HG02884 (cell line): ENCODE measurements at regions not wholly inside any gene's neighbourhood (a gene's known extent, or its start where the extent isn't known, plus 50 kb on each side); places are given as distances from the start of the nearest gene placed in this dataset.
"Not testable (repeated sequence)": the region's sequence is repeated elsewhere in the genome, so short reads cannot be mapped to it uniquely, and the experiment has no call there.

Source experiments
- ATAC-seq: cut with Tn5 transposase; IDR thresholded peaks from one replicate; pipeline ENCODE4 v1.9.1; 2021; ENCODE audit warnings: mild to moderate bottlenecking, moderate library complexity; ENCODE audit not compliant: unreplicated experiment

DNA sequence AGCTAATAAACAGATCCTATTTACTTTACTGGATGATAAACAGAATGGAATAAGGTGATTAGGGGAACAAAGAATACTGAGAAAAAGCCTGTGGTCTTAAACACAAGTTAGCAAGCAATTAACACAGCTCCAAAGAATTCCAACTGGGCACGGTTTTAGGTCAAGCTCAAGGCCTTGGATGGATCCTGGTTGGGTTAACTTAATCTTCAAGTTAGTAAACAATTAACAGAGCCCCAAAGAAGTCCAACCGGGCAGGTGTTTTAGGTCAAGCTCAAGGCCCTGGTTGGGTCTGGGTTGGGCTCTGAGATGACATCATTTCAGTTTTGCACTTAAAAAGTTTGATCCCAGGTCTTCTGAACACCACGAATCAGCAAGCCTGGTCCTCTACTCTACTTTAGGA is 1086.3 kb upstream of the TMPRSS15 start:
- ATAC-seq = no peak

DNA sequence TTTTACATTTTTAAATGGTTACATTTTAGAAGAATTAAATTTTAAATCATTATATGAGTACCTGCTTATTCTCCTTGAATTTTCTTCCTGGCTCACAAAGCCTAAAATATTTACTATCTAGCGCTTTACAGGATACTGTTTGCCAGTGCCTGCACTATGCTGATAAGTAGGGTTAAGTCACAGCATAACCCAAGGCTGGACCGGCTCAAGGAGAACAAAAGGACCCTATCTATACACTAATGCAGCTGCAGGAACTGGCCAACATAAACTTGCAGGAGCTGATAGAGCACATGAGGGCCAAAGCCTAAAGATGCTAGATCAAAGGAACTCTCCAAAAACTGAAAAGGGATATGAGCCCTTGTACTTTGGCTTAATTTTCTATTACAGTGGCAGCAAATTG is 1086.9 kb upstream of the TMPRSS15 start:
- no peak for ATAC-seq

DNA sequence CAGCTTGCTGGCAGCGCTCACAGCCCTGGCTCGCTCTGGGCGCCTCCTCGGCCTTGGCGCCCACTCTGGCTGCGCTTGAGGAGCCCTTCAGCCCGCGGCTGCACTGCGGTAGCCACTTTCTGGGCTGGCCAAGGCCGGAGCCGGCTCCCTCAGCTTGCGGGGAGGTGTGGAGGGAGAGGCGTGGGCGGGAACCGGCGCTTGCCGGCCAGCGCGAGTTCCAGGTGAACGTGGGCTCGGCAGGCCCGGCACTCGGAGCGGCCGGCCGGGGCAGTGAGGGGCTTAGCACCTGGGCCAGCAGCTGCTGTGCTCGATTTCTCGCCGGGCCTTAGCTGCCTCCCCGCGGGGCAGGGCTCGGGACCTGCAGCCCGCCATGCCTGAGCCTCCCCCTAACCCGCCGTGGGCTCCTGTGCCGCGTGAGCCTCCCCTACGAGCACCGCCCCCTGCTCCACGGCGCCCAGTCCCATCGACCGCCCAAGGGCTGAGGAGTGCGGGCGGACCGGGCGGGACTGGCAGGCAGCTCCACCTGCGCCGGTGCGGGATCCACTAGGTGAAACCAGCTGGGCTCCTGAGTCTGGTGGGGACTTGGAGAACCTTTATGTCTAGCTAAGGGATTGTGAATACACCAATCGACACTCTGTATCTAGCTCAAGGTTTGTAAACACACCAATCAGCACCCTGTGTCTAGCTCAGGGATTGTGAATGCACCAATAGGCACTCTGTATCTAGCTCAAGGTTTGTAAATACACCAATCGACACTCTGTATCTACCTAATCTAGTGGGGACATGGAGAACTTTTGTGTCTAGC is 1090.1 kb upstream of the TMPRSS15 start:
- not testable (repeated sequence) for ATAC-seq

DNA sequence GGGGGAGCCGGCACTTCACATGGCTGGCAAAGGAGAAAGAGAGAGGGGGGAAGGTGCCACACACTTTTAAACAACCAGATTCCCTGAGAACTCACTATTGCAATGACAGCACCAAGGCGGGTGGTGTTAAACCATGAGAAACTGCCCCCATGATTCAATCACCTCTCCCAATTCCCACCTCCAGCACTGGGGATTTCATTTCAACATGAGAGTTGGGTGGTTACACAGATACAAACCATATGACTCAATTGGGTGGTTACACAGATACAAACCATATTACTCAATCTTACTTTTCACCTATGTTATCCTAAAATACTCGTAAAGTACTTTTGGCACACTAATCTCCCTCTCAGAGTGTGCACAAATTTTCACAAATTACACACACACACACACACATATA is 1097.5 kb upstream of the TMPRSS15 start:
- ATAC-seq = no peak

DNA sequence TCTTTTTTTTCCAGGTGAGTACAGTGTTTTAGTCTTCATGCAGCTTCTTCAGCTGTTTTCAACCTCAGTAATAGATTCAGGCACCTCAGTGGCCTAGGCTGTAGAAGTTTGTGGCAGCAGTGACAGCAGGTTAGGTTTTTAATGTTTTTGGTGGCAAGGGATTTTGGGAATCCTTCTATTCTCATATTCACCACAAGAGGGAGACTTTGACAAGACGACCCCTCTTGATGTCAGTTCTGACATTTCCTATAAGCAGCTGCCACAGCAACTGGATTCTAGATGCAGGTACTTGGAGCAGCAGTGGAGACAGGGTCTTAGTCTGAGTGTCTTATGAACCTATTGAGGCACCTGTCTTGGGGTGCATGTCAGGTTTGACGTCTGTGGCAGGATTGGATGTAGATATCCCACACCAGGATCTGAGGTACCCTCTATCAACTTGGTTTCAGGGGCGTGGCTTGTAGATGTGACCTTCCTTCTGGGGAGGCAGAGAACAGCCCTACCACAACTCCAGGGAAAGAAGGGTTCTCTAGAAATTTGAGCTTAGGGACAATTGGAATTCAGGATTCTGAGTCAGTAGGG is 1104.2 kb upstream of the TMPRSS15 start:
- ATAC-seq = no peak

DNA sequence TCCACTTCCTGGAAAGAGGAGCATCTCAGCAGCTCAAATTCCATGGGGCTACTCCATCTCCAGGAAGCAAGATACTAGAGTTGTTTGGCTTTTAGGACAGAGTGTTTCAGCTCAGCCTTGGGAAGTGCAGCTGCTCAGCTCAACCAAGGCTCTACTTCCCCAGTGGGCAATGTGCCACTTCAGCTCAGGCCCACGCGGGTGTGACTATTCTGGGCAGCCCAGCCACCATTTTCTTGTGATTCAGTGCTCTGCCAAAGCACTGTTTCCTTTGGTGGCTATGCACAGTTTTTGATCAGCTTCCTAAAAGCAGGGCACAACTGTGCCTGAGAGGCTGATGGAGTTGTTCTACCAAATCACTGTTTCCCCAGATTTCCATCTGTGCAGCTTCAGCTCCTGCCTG is 1104.9 kb upstream of the TMPRSS15 start:
- ATAC-seq = no peak

DNA sequence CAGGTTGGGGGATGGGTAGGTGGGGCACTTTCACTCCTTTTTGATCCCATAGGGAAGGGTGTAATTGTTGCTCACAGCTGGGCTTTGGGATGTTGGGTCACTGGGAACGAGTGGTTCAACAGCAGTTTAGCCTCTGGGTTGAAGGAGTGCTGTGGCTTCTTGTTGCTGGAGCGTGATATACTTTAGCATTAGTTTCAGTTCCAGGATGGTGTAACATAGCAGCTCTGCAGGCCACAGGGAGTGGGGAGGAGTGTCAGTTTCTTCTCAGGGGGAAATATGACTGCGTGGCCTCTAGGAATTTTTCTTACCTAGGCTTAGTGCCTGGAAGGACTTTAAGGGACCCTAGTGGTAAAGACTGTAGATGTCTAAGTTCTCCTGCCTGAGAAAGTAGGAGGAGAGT is 1105.3 kb upstream of the TMPRSS15 start:
- ATAC-seq = no peak

DNA sequence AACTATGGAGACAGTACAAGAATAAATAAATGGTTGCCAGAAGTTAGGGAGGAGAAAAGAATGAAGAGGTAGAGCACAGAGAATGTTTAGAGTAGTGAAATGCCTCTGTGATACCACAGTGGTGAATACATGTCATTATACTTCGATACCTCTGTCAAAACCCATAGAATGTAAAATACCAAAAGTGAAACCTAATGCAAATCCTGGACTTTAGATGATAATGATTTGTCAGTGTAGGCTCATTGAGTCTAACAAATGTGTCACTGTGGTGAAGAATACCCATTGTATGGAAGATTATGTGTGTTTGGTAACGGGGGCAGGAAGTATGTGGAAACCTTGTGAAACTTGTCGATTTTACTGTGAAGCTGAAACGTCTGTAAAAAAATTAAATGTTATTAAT is 1106.5 kb upstream of the TMPRSS15 start:
- no peak for ATAC-seq

DNA sequence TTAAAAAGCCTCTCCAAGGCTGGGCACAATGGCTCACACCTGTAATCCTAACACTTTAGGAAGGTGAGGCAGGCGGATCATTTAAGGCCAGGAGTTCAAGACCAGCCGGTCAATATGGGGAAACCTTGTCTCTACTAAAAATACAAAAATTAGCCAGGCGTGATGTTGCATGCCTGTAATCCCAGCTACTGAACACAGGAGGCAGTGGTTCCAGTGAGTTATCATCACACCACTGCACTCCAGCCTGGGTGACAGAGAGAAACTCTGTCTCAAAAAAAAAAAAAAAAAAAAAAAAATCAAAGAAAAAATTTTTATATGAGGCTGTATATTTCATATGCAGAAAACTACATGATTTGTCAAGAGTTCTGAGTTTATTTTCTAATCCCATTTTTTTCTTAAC is 1107.1 kb upstream of the TMPRSS15 start:
- ATAC-seq = no peak

DNA sequence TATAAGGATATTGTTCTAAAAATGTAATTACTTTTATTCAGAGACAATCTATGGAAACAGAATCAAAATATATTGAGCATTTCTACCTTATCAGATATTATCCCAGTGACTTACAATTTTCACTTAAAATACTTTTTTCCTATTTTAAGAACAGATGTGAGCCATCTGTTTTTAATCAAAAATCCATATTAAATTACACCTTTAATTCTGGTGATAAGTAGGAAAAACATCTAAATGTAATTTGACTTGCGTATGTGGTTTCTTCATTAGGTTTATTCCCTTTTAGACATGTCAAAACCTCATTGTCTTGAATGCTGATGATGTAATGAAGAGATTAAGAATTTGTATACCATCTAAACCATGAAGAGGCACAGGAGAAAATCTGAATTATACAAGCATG is 1118.8 kb upstream of the TMPRSS15 start:
- no peak for ATAC-seq

DNA sequence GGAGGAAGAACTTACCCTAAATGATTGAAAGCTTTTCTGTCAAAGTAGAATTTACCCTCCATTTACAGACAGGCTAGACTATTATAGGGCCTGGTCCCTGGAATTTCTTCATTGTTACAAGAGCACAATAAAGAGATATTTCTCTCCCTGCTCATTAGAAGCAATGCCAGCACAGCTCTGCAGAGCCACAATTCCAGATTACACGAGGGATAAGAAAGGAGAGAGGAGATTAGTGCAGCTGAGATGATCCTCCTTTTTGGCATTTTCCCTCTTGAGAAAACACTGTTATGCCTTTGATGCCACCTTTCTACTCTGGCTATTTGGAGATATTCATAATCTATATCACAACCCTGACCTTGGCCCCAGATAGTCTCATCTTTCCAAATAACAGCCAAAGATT is 1119.5 kb upstream of the TMPRSS15 start:
- ATAC-seq = no peak

DNA sequence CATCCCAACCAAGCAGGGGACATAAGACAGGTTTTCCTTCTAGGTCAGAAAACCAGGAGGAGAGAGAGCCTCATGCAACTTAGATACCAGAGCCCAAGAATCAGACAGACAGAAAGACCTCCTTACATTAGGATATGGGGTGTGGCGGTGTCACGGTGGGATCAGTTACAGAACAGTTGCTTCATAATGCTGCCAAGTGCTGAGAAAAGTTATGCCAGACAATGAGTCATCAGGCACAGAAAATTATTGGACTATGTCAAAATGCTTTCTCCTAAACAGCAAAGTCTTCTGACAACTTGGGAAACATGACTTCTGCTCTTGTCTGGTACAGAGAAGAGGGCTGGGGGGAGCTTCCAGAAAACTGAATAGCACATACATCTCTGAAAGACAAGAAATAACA is 1120.2 kb upstream of the TMPRSS15 start:
- no peak for ATAC-seq

DNA sequence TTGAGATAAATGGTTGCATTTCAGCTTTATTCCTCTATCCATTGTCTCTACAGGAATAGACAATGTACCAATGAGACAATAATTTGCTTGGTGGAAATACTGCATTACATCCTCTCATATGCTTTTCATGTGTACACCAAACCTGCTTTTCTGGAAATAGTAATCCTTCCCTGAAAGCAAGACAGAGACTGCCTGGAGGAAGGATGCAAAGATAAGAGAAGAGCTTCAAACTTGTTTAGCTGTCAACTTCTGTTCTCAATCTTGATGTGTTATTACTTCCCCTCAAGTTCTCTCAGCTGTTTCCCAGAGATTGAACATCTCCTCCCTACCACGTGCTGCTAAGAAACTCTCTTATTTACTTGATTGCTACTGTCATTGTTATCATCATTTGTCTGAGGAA is 1125.4 kb upstream of the TMPRSS15 start:
- no peak for ATAC-seq

DNA sequence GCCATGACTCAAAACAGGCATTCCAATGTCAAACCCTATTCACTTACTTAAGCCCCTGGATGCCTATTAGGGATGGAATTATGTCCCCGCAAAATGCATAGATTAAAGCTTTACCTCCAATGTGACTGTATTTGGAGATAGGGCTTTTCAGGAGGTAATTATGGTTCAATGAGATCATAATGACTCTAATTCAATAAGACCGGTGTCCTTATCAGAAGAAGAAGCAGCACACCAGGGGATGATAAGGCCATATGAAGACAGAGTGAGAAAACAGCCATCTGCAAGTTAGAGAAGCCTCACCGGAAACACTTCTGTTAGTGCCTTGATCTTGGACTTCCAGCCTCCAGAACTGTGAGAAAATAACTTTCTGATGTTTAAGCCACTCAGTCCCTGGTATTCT is 1131.8 kb upstream of the TMPRSS15 start:
- ATAC-seq = no peak

DNA sequence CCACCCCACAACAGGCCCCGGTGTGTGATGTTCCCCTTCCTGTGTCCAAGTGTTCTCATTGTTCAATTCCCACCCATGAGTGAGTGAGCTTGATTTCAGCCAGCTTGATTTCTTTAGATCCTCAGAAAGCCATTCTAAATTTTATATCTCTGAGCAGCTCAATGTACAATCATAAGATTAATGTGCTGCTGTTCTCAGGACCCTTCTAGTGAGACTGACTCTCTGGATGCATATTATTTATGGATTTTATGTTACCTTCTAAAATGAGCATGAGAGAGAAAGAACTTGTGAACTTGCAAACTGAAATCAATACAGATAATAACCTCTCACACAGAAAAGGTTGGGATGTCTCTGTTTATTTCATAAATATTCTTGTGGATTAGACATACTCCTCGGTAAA is 1133.5 kb upstream of the TMPRSS15 start:
- no peak for ATAC-seq

DNA sequence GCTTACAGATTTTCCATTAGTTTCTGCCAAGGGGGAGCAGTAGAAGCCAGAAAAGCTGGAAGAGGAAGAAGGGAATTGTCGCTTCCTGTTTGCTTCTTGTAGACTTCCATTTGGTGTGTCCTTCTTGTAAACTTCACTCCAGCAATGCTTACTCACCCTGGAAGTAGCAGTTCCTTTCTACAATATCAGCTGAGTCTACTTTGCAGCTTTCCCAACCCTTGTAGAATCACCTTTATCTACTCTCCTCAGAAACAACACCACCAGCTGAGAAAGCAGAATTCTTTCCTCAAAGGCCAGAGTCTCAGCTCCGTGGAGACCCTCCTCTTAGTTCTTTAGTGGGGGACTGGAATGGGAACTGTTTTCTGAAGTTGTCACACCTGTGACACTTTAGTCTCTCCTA is 1136.7 kb upstream of the TMPRSS15 start:
- ATAC-seq = no peak

DNA sequence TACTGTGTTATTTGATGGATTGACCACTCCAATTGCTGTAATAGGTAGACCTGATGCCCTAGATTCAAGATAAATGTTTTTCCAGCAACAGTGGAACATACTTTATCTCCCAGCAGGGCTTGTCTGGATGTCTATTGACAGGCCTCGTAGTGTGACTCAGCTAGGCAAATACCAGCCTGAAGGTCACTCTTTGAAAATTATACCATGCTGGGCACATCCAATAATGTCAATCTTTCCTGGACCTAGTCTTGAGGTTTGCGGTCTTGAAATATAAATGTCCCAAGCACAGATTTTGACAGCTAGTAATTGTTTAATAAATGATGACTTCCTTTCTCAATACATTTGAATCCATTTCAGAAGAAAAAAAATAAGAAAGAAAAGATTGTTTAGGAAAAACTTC is 1138.0 kb upstream of the TMPRSS15 start:
- no peak for ATAC-seq

DNA sequence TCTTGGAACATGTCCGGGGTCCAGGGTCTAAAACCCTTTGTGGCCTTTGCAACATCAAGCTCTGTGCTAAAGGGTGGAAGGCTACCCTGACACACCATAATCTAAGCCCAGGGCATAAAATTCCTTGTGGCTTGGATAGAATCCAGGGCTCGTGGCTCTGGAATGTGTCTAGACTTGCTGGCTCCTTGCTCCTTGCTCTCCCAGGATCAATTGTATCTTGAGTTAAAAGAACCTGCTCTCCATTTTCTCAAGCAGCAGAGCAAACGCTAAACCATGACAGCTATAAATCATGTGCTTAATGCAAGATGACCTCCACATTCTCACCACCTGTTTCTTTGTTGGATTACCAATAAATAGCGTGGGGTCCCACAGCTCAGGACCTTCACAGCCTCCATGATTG is 1140.9 kb upstream of the TMPRSS15 start:
- ATAC-seq = not testable (repeated sequence)

DNA sequence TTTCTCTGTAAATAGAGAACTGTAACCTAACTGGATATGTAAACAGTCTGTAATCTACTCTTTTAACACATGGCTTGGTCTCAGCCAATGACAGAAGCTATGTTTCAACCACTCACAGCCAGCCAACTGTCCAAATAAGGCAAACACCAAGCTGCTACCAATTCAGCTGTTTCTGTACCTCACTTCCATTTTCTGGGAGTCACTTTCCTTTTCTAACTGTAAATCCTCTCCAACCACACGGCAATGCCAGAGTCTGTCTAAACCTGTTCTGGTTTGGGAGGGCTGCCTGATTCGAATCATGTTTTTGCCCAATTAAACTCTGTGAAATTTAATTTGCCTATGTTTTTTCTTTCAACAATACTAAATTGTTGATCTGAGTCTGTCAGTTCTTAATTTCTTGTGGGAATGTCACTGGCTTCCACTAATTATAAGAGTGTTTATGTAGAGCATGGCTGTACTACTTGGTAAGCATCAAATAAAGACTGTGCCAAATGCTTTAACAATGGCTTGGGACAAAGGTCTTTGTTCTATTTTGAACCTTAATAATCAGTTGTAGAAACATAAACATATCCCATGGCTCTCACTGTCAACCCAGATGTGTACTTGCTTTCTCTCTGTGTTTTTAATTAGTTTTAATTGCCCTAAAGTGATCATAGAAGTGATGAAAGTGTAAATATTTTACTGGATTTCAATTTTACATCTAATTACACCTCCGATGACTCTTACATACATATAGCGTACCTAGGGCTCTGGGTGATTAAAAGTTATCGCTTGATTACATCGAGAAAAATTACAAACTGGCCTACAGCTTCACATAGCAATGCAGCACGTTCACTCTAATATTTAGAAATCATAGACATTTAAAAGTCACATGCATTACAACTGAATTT is 1144.6 kb upstream of the TMPRSS15 start:
- ATAC-seq = no peak

DNA sequence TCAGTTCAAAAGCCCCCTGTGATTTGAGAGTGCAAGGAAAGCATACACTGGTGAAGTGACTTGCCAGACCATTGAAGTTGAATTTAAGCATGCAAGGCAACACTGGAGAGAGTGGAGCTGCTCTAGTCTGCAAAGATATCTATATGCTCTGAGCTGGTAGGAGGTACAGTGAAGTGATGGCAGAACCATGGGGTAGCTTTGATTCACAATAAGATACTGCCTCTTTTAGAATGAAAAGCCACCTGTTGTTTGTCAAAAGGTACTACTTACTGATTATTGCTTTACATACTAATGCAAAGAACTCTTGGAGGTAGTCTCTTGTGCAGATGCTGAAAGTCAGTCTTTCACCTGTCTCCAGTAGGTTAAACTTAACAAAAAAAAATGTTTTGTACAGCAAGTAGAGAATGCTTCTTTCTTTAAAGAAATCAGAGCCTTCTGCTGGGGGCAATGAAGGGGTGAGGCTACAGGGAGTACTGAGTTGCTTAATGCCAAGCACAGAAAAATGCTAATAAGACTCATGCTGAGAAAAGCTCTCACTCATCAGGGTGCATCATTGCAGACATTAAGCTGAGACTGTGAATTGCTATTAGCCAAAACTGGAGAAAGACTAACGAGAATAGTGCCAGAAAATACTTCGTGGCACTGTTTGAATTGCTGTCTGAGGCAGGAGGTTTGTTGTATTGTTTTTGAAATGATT is 1150.5 kb upstream of the TMPRSS15 start:
- ATAC-seq = no peak

DNA sequence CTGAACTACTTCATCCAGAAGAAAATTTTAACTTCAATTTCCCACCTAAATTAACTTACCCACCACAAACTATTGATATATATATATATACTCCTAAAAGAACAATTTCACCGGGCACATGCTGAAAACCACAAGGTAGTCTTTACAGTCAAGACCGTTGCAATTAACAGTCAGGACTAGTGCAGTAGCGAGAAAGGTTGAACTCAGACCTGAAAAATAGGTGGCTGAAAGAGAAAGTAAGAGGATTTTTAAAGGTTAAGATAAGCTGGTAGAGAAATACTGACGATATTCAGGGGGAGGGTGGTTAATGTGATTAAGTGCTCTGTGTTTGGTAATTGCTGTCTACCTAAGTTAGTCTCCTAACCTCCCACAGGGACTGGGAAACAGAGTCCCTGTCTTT is 1153.5 kb upstream of the TMPRSS15 start:
- no peak for ATAC-seq
